ENCODE measurements at regions not wholly inside any gene's neighbourhood (a gene's known extent, or its start where the extent isn't known, plus 50 kb on each side); places are given as distances from the start of the nearest gene placed in this dataset.

DNA sequence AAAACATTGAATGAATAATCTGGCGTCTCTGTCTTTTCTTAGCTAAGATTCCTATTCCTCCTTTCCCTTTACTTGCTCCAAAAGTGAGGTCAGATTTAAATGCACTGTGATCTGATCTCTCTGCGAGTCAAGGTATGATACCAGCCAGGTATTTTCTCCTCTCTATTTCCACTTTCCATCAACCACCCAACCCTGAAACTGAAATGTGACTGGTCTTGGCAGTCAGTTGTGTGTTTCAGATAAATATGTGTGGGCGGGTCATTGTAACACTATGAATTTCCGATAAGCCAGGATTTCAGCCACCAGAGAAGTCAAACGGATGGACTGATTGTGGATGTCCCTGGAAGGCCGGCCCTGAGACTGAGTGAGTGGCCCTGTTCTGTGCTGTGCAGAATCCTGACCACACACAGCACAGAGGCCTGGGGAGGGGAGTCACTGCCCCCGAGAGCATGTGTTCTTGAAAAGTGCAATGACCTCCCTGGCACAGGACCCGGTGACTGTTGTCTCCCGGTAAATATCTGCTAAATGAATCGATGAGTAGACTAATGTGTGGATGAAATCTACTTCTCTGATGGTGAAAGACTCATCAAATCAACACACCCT, 612.5 kb upstream of the TMEM132C start:
- Histone ChIP-seq H3K27me3 (ENCODE audit: insufficient read depth, poor library complexity, severe bottlenecking) (no peaks in the 10 kb centered on the region), H3K36me3 (ENCODE audit: low read depth) (no peaks in the 10 kb centered on the region), H3K27ac (ENCODE audit: poor library complexity, severe bottlenecking) (no peak overlapping the region), H3K4me1 (ENCODE audit: insufficient read depth, poor library complexity, severe bottlenecking) (no peaks in the 10 kb centered on the region), H3K4me3 (ENCODE audit: severe bottlenecking) (no peak overlapping the region), H3K9me3 (ENCODE audit: severe bottlenecking) (no peaks in the 10 kb centered on the region)
- ATAC-seq (ENCODE audit: low read depth) = no peak
- DNase-seq (ENCODE audit: low spot score) = no peak
- TF ChIP-seq CTCF (IDR thresholded peaks at IDR 0.05; ENCODE audit: poor library complexity, severe bottlenecking) = no peak

DNA sequence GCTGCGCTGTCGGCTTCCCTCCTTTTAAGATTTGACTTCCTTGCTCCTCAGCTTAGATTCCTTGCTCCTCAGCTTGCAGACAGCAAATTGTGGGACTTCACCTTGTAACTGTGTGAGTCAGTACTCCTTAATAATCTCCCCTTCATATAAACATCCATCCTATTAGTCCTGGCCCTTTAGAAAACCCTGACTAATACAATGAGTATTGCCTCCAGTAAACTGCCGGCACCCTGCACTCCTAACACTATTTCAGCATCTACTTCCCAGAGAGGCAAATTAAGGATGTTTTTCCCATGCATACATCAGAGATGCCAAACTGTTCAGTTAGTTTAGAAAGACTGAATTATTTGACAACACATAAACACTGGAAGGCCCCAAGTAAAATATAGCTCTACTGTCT, 611.3 kb upstream of the TMEM132C start:
- Histone ChIP-seq H3K4me3 (ENCODE audit: severe bottlenecking) (no peak overlapping the region), H3K9me3 (ENCODE audit: severe bottlenecking) (no peaks in the 10 kb centered on the region), H3K36me3 (ENCODE audit: low read depth) (no peaks in the 10 kb centered on the region), H3K27ac (ENCODE audit: poor library complexity, severe bottlenecking) (no peak overlapping the region), H3K4me1 (ENCODE audit: insufficient read depth, poor library complexity, severe bottlenecking) (no peaks in the 10 kb centered on the region), H3K27me3 (ENCODE audit: insufficient read depth, poor library complexity, severe bottlenecking) (no peaks in the 10 kb centered on the region)
- no peak for TF ChIP-seq CTCF (IDR thresholded peaks at IDR 0.05; ENCODE audit: poor library complexity, severe bottlenecking)
- ATAC-seq (ENCODE audit: low read depth) (no peak), DNase-seq (ENCODE audit: low spot score) (no peak)

DNA sequence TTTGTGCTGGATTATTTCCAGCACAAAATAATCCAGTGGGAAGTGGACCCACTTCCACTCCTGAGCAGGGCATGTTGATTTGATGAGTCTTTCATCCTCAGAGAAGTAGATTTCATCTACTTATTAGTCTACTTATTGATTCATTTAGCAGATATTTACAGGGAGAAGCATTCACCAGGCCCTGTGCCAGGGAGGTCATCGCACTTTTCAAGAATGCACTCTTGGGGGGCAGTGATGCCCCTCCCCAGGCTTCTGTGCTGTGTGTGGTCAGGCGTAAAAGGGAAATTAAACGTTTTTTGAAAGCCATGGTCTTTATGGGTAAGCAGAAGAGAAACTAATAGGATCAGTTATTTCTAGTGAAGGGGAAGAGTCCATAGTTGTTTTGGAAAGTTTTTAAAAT, 610.7 kb upstream of the TMEM132C start:
- DNase-seq (ENCODE audit: low spot score) = no peak
- H3K4me1 ChIP-seq (ENCODE audit: insufficient read depth, poor library complexity, severe bottlenecking) = no peaks in the 10 kb centered on the region
- H3K4me3 ChIP-seq (ENCODE audit: severe bottlenecking) = no peak overlapping the region
- no peaks in the 10 kb centered on the region for H3K9me3 ChIP-seq (ENCODE audit: severe bottlenecking)
- ATAC-seq (ENCODE audit: low read depth) = no peak
- H3K27ac ChIP-seq (ENCODE audit: poor library complexity, severe bottlenecking) = no peak overlapping the region
- no peak for TF ChIP-seq CTCF (IDR thresholded peaks at IDR 0.05; ENCODE audit: poor library complexity, severe bottlenecking)
- no peaks in the 10 kb centered on the region for H3K36me3 ChIP-seq (ENCODE audit: low read depth)
- H3K27me3 ChIP-seq (ENCODE audit: insufficient read depth, poor library complexity, severe bottlenecking) = peaks cover under 1% of the 10 kb centered on the region

- no peak for DNase-seq (ENCODE audit: low spot score)
- no peak overlapping the region for H3K4me3 ChIP-seq (ENCODE audit: severe bottlenecking)
These were observed 609.9 kb upstream of the TMEM132C start for GRCh38 chr12:127657036-127657435.

More at GRCh38 chr12:127657036-127657435, 609.9 kb upstream of the TMEM132C start:
- no peak for ATAC-seq (ENCODE audit: low read depth)
- H3K27me3 ChIP-seq (ENCODE audit: insufficient read depth, poor library complexity, severe bottlenecking) = peaks cover 3% of the 10 kb centered on the region
- H3K4me1 ChIP-seq (ENCODE audit: insufficient read depth, poor library complexity, severe bottlenecking) = no peaks in the 10 kb centered on the region
- H3K9me3 ChIP-seq (ENCODE audit: severe bottlenecking) = no peaks in the 10 kb centered on the region
- no peaks in the 10 kb centered on the region for H3K36me3 ChIP-seq (ENCODE audit: low read depth)
- no peak overlapping the region for H3K27ac ChIP-seq (ENCODE audit: poor library complexity, severe bottlenecking)
- TF ChIP-seq CTCF (IDR thresholded peaks at IDR 0.05; ENCODE audit: poor library complexity, severe bottlenecking) = no peak
